BLaER1 (cell line): ENCODE measurements at regions not wholly inside any gene's neighbourhood (a gene's known extent, or its start where the extent isn't known, plus 50 kb on each side); places are given as distances from the start of the nearest gene placed in this dataset.

Source experiments
- H3K27ac ChIP-seq: shearing (Covaris generic); formaldehyde crosslinking; 2 replicates; pipeline ENCODE4 v1.8.1; 2022
- H3K27me3 ChIP-seq: shearing (Covaris generic); formaldehyde crosslinking; 2 replicates; pipeline ENCODE4 v1.8.1; 2022
- H3K36me3 ChIP-seq: shearing (Covaris generic); formaldehyde crosslinking; 2 replicates; pipeline ENCODE4 v1.8.1; 2022
- H3K4me1 ChIP-seq: shearing (Covaris generic); formaldehyde crosslinking; 2 replicates; pipeline ENCODE4 v1.8.1; 2022
- H3K4me2 ChIP-seq: shearing (Covaris generic); formaldehyde crosslinking; 2 replicates; pipeline ENCODE4 v1.8.1; 2022
- H3K4me3 ChIP-seq: shearing (Covaris generic); formaldehyde crosslinking; 2 replicates; pipeline ENCODE4 v1.8.1; 2022
- H3K9ac ChIP-seq: shearing (Covaris generic); formaldehyde crosslinking; 2 replicates; pipeline ENCODE4 v1.8.1; 2022
- H3K9me3 ChIP-seq: shearing (Covaris generic); formaldehyde crosslinking; 2 replicates; pipeline ENCODE4 v1.8.1; 2022
- H4K20me1 ChIP-seq: shearing (Covaris generic); formaldehyde crosslinking; 2 replicates; pipeline ENCODE4 v1.8.1; 2022
- Cebpa-rat ChIP-seq: shearing (Covaris generic); IDR thresholded peaks from 2 replicates; pipeline ENCODE4 v1.8.1; 2022

DNA sequence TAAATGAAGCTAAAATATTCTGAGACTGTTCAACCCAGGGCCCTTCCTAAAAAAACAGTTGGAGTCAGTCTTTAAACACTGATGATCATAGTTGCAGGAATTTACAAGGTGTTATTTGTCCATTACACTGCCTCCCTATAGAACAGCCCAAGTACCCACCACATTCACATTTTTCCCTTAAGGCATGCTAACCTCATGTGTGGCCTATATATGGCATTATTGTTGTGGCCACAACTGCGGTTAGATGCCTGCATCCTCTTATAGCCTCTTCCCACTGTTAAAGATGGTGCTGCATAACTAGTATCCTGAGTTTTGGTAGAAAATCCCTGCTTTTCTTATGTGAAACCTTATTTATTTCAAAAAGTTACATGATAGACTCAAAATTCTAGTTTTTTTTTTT is 287.9 kb upstream of the SEMA3A start:
- Histone ChIP-seq H3K27ac (no peak overlapping the region), H3K9me3 (no peaks in the 10 kb centered on the region), H3K4me3 (no peak overlapping the region), H3K27me3 (no peaks in the 10 kb centered on the region), H3K4me2 (no peak overlapping the region), H3K9ac (no peak overlapping the region), H4K20me1 (no peaks in the 10 kb centered on the region), H3K4me1 (no peaks in the 10 kb centered on the region), H3K36me3 (no peaks in the 10 kb centered on the region)
- no peak for TF ChIP-seq Cebpa-rat

DNA sequence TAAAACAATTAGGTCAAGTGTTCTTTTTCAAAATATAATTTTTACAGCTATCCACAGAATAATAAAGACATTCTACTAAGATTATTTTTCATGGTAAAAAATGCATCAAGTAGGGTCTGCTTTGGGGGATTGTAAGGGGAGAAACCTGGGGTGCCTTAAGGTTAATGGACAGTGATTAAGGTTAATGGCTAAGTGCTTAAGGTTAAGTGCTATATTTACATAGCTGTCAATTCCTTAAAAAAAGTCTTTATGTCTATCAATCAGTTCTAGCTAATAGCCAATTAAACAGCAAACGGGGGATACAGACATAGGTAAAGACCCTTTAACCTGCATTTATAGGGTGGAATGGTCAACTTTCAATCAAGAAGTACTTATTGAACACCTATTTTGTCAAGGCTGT is 284.5 kb upstream of the SEMA3A start:
- Histone ChIP-seq H3K27me3 (no peaks in the 10 kb centered on the region), H3K9ac (no peak overlapping the region), H3K4me1 (no peaks in the 10 kb centered on the region), H3K4me3 (no peak overlapping the region), H3K36me3 (no peaks in the 10 kb centered on the region), H3K27ac (no peak overlapping the region), H4K20me1 (no peaks in the 10 kb centered on the region), H3K4me2 (no peak overlapping the region), H3K9me3 (no peaks in the 10 kb centered on the region)
- TF ChIP-seq Cebpa-rat, result no peak

DNA sequence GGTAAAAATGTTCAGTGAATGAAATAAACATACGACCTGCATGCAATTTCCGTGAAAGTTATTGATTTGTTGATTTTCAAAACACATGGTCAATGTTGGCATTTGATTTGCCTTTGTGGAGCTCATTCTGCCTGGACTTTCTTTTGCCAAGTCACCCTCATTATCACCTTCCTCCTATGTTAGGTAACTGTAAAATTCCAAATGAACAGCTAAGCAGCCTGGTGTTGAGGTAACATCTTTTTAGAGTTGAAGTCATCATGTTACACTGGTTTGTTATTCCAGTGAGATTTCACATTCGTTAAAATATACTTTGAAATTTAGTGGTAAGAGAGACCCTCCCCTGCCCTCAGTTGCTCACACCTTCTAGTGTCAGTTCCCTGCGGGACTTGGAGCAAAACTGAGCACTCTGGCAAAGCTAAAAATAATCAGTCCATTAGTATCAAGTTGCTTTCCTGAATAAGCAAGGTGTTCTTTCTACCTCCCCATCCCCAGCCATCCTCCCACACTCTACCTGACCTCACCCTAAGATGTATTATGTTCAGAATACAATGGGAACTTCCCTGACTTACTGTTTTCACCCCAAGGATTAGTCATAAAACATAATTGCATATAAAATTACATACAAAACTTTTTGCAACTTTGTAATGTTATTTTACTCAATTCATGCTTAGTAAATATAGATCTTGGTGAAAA is 283.3 kb upstream of the SEMA3A start:
- no peaks in the 10 kb centered on the region for H3K9me3 ChIP-seq
- H3K36me3 ChIP-seq, result no peaks in the 10 kb centered on the region
- no peaks in the 10 kb centered on the region for H4K20me1 ChIP-seq
- no peak overlapping the region for H3K9ac ChIP-seq
- no peak overlapping the region for H3K4me2 ChIP-seq
- H3K4me1 ChIP-seq, result no peaks in the 10 kb centered on the region
- H3K27me3 ChIP-seq, result no peaks in the 10 kb centered on the region
- no peak for TF ChIP-seq Cebpa-rat
- H3K4me3 ChIP-seq, result no peak overlapping the region
- H3K27ac ChIP-seq, result no peak overlapping the region

DNA sequence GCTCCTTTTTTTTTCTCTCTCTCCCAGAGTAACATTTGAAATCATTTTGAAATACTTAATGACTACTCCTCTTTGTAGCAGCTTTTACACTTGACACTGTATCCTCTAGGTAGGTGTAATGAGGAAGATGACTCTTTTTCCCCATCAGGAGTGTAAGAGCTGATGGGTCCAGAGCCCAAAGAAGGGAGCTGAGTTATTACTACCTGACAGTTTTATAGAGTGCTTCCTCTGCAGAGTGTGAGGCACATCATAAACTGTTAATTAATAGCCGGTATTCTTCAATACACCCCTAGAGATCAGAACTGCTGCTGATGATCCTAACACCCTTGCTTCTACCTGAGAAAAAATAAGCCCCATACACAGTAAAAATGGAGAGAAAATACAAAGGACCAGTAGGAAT is 279.8 kb upstream of the SEMA3A start:
- no peak overlapping the region for H3K4me2 ChIP-seq
- H3K4me1 ChIP-seq, result no peaks in the 10 kb centered on the region
- H3K27me3 ChIP-seq, result no peaks in the 10 kb centered on the region
- H3K27ac ChIP-seq, result no peak overlapping the region
- H3K36me3 ChIP-seq, result no peaks in the 10 kb centered on the region
- no peaks in the 10 kb centered on the region for H3K9me3 ChIP-seq
- H3K4me3 ChIP-seq, result no peak overlapping the region
- H3K9ac ChIP-seq, result no peak overlapping the region
- no peak for TF ChIP-seq Cebpa-rat
- no peaks in the 10 kb centered on the region for H4K20me1 ChIP-seq

DNA sequence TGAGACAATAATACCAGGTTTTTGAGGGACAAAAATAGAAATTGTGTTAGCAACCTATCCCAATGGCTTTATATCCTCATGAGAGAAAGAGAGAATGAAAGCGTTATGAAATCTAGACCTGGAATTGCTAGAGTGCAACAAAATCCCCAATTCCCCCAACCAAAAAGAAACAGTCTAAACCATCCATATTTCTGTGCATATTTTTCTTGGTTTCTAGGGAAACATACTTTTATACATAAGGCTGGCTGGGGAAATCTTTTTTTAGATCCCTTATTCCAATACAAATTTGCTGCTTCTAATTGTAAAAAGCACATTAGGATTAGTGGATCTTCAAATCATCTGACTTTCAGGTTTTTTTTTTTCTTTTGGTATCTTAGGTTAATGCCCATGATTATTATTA is 277.0 kb upstream of the SEMA3A start:
- H3K4me1 ChIP-seq, result no peaks in the 10 kb centered on the region
- TF ChIP-seq Cebpa-rat, result no peak
- no peak overlapping the region for H3K9ac ChIP-seq
- H3K36me3 ChIP-seq, result no peaks in the 10 kb centered on the region
- H3K27me3 ChIP-seq, result no peaks in the 10 kb centered on the region
- H3K9me3 ChIP-seq, result no peaks in the 10 kb centered on the region
- H4K20me1 ChIP-seq, result no peaks in the 10 kb centered on the region
- no peak overlapping the region for H3K4me3 ChIP-seq
- H3K27ac ChIP-seq, result no peak overlapping the region
- no peak overlapping the region for H3K4me2 ChIP-seq

DNA sequence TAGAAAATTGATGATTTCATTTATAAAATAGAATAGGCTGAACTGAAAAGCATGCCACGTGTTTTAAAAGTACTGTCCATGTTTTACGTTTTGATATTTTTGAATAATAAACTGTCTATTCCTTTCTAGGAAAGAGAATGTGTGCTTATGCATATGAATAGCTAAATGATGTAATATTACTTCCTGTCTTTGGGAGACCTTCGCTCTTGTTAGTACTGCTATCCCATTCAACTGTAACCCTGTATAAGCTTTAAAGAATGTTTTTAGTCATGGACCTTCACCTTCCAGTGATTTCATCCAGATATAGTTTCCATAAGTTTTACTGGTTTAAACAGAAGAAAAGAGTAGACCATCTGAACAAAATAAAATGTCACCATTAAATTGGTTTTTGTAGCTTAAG is 274.4 kb upstream of the SEMA3A start:
- no peak overlapping the region for H3K4me3 ChIP-seq
- TF ChIP-seq Cebpa-rat, result no peak

DNA sequence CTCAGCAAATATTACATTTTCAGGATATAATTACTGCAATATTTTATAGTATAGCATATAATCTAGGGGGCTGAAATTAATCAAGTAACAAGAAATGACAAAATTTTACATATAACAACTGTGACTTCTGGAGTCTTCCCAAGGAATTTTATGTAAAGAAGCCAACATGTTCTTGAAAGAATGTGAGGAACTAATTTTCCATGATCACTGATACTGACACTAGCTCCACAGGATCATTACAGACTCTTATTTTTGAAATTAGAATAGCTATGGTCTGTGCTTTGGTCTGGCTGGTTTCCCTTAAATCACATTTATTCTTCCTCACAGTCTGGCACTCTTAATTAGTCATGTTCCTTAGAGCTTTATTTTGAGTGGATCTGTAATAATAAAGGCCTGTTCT is 267.7 kb upstream of the SEMA3A start:
- Histone ChIP-seq H3K36me3 (no peaks in the 10 kb centered on the region), H3K9me3 (no peaks in the 10 kb centered on the region), H3K4me3 (no peak overlapping the region), H4K20me1 (no peaks in the 10 kb centered on the region), H3K4me2 (no peak overlapping the region), H3K4me1 (no peaks in the 10 kb centered on the region), H3K27ac (no peak overlapping the region), H3K27me3 (no peaks in the 10 kb centered on the region), H3K9ac (no peak overlapping the region)
- TF ChIP-seq Cebpa-rat, result no peak

More for the DNA sequence above, 274.4 kb upstream of the SEMA3A start:
- H3K27me3 ChIP-seq, result no peaks in the 10 kb centered on the region
- H3K4me2 ChIP-seq, result no peak overlapping the region
- H4K20me1 ChIP-seq, result no peaks in the 10 kb centered on the region
- H3K9ac ChIP-seq, result no peak overlapping the region
- no peaks in the 10 kb centered on the region for H3K4me1 ChIP-seq
- H3K27ac ChIP-seq, result no peak overlapping the region
- H3K36me3 ChIP-seq, result no peaks in the 10 kb centered on the region
- H3K9me3 ChIP-seq, result no peaks in the 10 kb centered on the region

DNA sequence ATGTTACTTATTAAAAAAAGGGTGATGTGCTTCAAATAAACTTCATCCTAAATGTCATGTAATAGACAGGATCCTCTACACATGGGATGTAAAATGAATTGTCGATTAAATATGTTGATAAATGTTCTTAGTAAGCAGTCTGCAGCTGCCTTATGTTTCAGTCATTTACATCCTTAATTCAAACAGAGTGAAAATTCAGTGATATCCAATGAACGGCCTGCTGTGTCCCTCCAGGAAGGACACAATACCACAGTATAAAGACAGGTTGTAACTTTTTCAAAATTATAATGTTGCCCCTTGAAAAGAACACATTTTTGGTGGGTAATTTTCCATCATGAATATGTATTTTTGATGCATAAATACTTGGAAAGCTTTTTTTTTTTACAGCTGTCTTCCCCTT is 266.5 kb upstream of the SEMA3A start:
- Histone ChIP-seq H3K9me3 (no peaks in the 10 kb centered on the region), H3K4me2 (no peak overlapping the region), H3K4me3 (no peak overlapping the region), H3K27ac (no peak overlapping the region), H4K20me1 (no peaks in the 10 kb centered on the region), H3K36me3 (no peaks in the 10 kb centered on the region), H3K9ac (no peak overlapping the region), H3K27me3 (no peaks in the 10 kb centered on the region), H3K4me1 (no peaks in the 10 kb centered on the region)
- no peak for TF ChIP-seq Cebpa-rat

DNA sequence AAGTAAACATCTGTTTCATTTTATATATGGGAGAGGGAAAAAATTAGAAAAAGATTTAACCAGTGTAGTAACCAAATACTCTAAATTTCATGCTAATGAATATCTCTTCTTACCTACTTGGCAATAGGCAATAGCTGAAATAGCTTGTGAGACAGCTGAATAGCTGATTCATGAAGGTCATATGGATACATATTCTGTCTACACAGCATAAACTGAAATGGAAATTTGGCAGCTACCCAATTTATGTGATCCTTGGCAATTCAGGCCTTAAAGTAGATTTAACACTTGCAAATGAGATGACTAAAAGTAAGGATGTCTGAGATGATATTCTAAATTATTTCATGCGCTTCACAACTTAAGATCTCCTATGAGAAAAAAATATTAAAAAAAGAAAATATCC is 261.2 kb upstream of the SEMA3A start:
- H3K4me2 ChIP-seq, result no peak overlapping the region
- no peaks in the 10 kb centered on the region for H3K4me1 ChIP-seq
- no peaks in the 10 kb centered on the region for H3K9me3 ChIP-seq
- no peaks in the 10 kb centered on the region for H3K36me3 ChIP-seq
- no peak for TF ChIP-seq Cebpa-rat
- H3K27ac ChIP-seq, result no peak overlapping the region
- H3K4me3 ChIP-seq, result no peak overlapping the region
- H3K9ac ChIP-seq, result no peak overlapping the region
- H3K27me3 ChIP-seq, result no peaks in the 10 kb centered on the region
- H4K20me1 ChIP-seq, result no peaks in the 10 kb centered on the region

DNA sequence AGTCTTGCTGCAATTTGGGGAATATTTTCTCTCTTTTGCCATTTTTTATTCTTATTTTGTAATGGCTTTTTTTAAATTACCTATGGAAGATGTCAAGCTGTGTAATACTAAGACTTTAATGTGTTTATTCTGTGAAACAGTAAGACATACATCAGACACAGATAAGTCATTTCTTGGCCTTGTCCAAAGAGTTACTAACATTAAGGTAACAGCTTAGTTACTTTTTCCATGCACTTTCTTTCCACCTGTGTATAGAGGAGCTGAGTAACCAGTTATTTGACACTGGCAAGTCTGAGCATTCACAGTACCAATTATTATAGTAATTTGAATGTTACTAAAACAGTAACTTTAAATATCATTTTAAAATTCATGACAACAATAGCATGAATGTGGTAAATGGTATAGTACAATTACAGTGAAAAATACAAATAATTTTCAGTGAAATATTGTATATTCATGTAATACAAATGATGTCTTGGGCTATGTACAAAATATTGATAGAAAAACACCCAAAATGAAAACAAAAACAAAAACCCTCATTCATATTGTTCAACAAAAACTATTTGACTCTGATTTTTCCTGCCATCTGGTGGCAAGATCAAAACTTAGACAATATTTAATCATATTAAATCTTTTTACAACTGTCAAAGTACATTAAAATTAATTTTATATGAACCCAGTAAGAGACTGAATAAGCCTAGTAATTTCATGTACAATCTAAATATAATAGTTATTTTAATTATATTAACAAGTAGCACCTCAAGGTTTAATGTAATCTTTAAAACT is 259.8 kb upstream of the SEMA3A start:
- TF ChIP-seq Cebpa-rat, result no peak
- Histone ChIP-seq H3K9ac (no peak overlapping the region), H3K4me2 (no peak overlapping the region), H3K9me3 (no peaks in the 10 kb centered on the region), H4K20me1 (no peaks in the 10 kb centered on the region), H3K27ac (no peak overlapping the region), H3K4me3 (no peak overlapping the region), H3K36me3 (no peaks in the 10 kb centered on the region), H3K27me3 (no peaks in the 10 kb centered on the region), H3K4me1 (no peaks in the 10 kb centered on the region)
